MM.1S (cell line): ENCODE measurements at regions not wholly inside any gene's neighbourhood (a gene's known extent, or its start where the extent isn't known, plus 50 kb on each side); places are given as distances from the start of the nearest gene placed in this dataset.
"Not testable (repeated sequence)": the region's sequence is repeated elsewhere in the genome, so short reads cannot be mapped to it uniquely, and the experiment has no call there.

Source experiments
- CTCF ChIP-seq: fragments of 300-600 bp; sonication (generic); IDR thresholded peaks from 2 replicates; pipeline ENCODE4 v1.5.1; 2016; ENCODE audit warnings: antibody characterized with exemption, low read length, mixed read lengths
- EZH2phosphoT487 ChIP-seq: fragments of 300-600 bp; sonication (generic); IDR thresholded peaks from 2 replicates; pipeline ENCODE4 v1.6.1; 2018; ENCODE audit warnings: antibody characterized with exemption, low read length

GRCh38 chr2:234876621-234877020, 75.2 kb upstream of the SH3BP4 start:
- TF ChIP-seq CTCF, EZH2phosphoT487: not testable (repeated sequence)
